Endothelial cell (in vitro differentiated cells): ENCODE measurements at regions not wholly inside any gene's neighbourhood (a gene's known extent, or its start where the extent isn't known, plus 50 kb on each side); places are given as distances from the start of the nearest gene placed in this dataset.

Source experiments
- DNase-seq: peaks from one replicate; pipeline ENCODE4 v3.0.0; 2021; ENCODE audit warnings: low spot score
- H3K27ac Mint-ChIP-seq: one replicate; pipeline ENCODE4 v1.8.0; 2021; ENCODE audit warnings: mixed read lengths, inconsistent platforms; ENCODE audit not compliant: unreplicated experiment
- H3K27me3 Mint-ChIP-seq: one replicate; pipeline ENCODE4 v1.8.0; 2021; ENCODE audit warnings: mild to moderate bottlenecking, moderate library complexity, mixed read lengths, inconsistent platforms; ENCODE audit not compliant: unreplicated experiment
- H3K36me3 Mint-ChIP-seq: one replicate; pipeline ENCODE4 v1.8.0; 2021; ENCODE audit warnings: mild to moderate bottlenecking, low read depth, mixed read lengths, inconsistent platforms; ENCODE audit not compliant: unreplicated experiment
- H3K4me1 Mint-ChIP-seq: one replicate; pipeline ENCODE4 v1.8.0; 2021; ENCODE audit warnings: mild to moderate bottlenecking, mixed read lengths, inconsistent platforms; ENCODE audit not compliant: unreplicated experiment
- H3K4me3 Mint-ChIP-seq: one replicate; pipeline ENCODE4 v1.8.0; 2021; ENCODE audit warnings: mild to moderate bottlenecking, mixed read lengths, inconsistent platforms; ENCODE audit not compliant: unreplicated experiment
- H3K9me3 Mint-ChIP-seq: one replicate; pipeline ENCODE4 v1.8.0; 2021; ENCODE audit warnings: mixed read lengths, inconsistent platforms; ENCODE audit not compliant: unreplicated experiment
- CTCF ChIP-seq: fragments of 200-600 bp; sonication (generic); IDR thresholded peaks from one replicate; pipeline ENCODE4 v1.5.0; 2021; ENCODE audit warnings: antibody characterized with exemption; ENCODE audit not compliant: unreplicated experiment

GRCh38 chr1:80248886-80249285 lies 1242.4 kb upstream of the ADGRL4 start:
- Mint-ChIP-seq H3K36me3 (no peaks in the 10 kb centered on the region), H3K9me3 (no peaks in the 10 kb centered on the region), H3K27ac (no peak overlapping the region), H3K4me1 (no peaks in the 10 kb centered on the region), H3K27me3 (no peaks in the 10 kb centered on the region), H3K4me3 (no peak overlapping the region)
- no peak for TF ChIP-seq CTCF
- DNase-seq = no peak

- H3K27me3 Mint-ChIP-seq = no peaks in the 10 kb centered on the region
- no peaks in the 10 kb centered on the region for H3K36me3 Mint-ChIP-seq
- no peak overlapping the region for H3K27ac Mint-ChIP-seq
- no peak for TF ChIP-seq CTCF
- DNase-seq = no peak
- H3K9me3 Mint-ChIP-seq = no peaks in the 10 kb centered on the region
- no peak overlapping the region for H3K4me3 Mint-ChIP-seq
- no peaks in the 10 kb centered on the region for H3K4me1 Mint-ChIP-seq
These were observed 1239.3 kb upstream of the ADGRL4 start for GRCh38 chr1:80245813-80246212.

- H3K27me3 Mint-ChIP-seq = no peaks in the 10 kb centered on the region
- no peaks in the 10 kb centered on the region for H3K4me1 Mint-ChIP-seq
- no peaks in the 10 kb centered on the region for H3K36me3 Mint-ChIP-seq
- H3K27ac Mint-ChIP-seq = no peak overlapping the region
- no peaks in the 10 kb centered on the region for H3K9me3 Mint-ChIP-seq
- TF ChIP-seq CTCF = no peak
- no peak for DNase-seq
- no peak overlapping the region for H3K4me3 Mint-ChIP-seq
These were observed 1237.8 kb upstream of the ADGRL4 start for GRCh38 chr1:80244372-80244771.

GRCh38 chr1:80241566-80241965 lies 1235.0 kb upstream of the ADGRL4 start:
- Mint-ChIP-seq H3K27ac (no peak overlapping the region), H3K27me3 (no peaks in the 10 kb centered on the region), H3K36me3 (no peaks in the 10 kb centered on the region), H3K4me1 (no peaks in the 10 kb centered on the region), H3K9me3 (no peaks in the 10 kb centered on the region), H3K4me3 (no peak overlapping the region)
- TF ChIP-seq CTCF = no peak
- no peak for DNase-seq

GRCh38 chr1:80225510-80225909 lies 1219.0 kb upstream of the ADGRL4 start:
- no peaks in the 10 kb centered on the region for H3K9me3 Mint-ChIP-seq

More at GRCh38 chr1:80225510-80225909, 1219.0 kb upstream of the ADGRL4 start:
- no peak for TF ChIP-seq CTCF
- Mint-ChIP-seq H3K4me1 (no peaks in the 10 kb centered on the region), H3K27me3 (no peaks in the 10 kb centered on the region), H3K27ac (no peak overlapping the region), H3K36me3 (no peaks in the 10 kb centered on the region), H3K4me3 (no peak overlapping the region)
- DNase-seq = no peak
